ENCODE measurements at regions not wholly inside any gene's neighbourhood (a gene's known extent, or its start where the extent isn't known, plus 50 kb on each side); places are given as distances from the start of the nearest gene placed in this dataset.

- TF ChIP-seq, protein P1, sequence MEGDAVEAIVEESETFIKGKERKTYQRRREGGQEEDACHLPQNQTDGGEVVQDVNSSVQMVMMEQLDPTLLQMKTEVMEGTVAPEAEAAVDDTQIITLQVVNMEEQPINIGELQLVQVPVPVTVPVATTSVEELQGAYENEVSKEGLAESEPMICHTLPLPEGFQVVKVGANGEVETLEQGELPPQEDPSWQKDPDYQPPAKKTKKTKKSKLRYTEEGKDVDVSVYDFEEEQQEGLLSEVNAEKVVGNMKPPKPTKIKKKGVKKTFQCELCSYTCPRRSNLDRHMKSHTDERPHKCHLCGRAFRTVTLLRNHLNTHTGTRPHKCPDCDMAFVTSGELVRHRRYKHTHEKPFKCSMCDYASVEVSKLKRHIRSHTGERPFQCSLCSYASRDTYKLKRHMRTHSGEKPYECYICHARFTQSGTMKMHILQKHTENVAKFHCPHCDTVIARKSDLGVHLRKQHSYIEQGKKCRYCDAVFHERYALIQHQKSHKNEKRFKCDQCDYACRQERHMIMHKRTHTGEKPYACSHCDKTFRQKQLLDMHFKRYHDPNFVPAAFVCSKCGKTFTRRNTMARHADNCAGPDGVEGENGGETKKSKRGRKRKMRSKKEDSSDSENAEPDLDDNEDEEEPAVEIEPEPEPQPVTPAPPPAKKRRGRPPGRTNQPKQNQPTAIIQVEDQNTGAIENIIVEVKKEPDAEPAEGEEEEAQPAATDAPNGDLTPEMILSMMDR (IDR thresholded peaks at IDR 0.05): no peak
- no peak for TF ChIP-seq POLR2A (IDR thresholded peaks at IDR 0.05)
- TF ChIP-seq EP300 (IDR thresholded peaks at IDR 0.05): no peak
- H3K4me1 ChIP-seq (ENCODE audit: insufficient read depth): no peaks in the 10 kb centered on the region
- no peaks in the 10 kb centered on the region for H3K27me3 ChIP-seq
- WGBS, 3 donors: 46 to 86% (median 61%) methylated on average over 1 of the region's 1 CpG
- no peak overlapping the region for H3K27ac ChIP-seq
- intact Hi-C loops (cut with DNase I): no loop called here
- no peaks in the 10 kb centered on the region for H3K9me3 ChIP-seq
- no peak for DNase-seq
- no peaks in the 10 kb centered on the region for H3K36me3 ChIP-seq
- H3K4me3 ChIP-seq: no peak overlapping the region
These were observed 207.6 kb downstream of the ZNF462 start for GRCh38 chr9:107070586-107070985.

- H3K4me3 ChIP-seq: no peak overlapping the region
- DNase-seq: no peak
- H3K9me3 ChIP-seq: no peaks in the 10 kb centered on the region
- WGBS, 3 donors: 34 to 55% (median 43%) methylated on average over 1 of the region's 1 CpG
- H3K27ac ChIP-seq: no peak overlapping the region
- no peaks in the 10 kb centered on the region for H3K27me3 ChIP-seq
- TF ChIP-seq, protein P1 (IDR thresholded peaks at IDR 0.05): no peak
- no peak for TF ChIP-seq POLR2A (IDR thresholded peaks at IDR 0.05)
- no peaks in the 10 kb centered on the region for H3K4me1 ChIP-seq (ENCODE audit: insufficient read depth)
- intact Hi-C loops (cut with DNase I): no loop called here
- no peaks in the 10 kb centered on the region for H3K36me3 ChIP-seq
These were observed 205.0 kb upstream of the RAD23B start for GRCh38 chr9:107078061-107078460.

DNA sequence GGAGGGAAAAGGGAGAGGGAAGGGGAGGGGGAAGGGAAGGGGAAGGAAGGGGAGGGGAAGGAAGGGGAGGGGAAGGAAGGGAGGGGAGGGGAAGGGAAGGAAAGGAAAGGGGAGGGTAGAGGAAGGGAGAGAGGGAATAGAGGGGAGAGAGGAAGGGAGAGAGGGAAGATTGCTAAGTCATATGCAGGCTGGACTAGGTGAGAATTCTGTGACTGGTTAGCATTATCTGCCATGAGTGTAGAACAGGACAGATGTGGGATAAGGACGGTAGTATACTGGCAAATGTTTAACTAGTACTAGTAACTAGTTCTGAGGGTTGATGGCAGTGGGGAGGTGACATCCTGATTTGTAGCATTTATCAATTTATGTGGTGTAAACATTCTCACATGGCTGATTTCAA lies 203.5 kb upstream of the RAD23B start:
- H3K36me3 ChIP-seq: no peaks in the 10 kb centered on the region
- intact Hi-C loops (cut with DNase I): no loop called here
- H3K9me3 ChIP-seq: no peaks in the 10 kb centered on the region
- WGBS, 3 donors: 66 to 84% (median 73%) methylated on average over 1 of the region's 1 CpG
- H3K4me3 ChIP-seq: no peak overlapping the region
- no peak for TF ChIP-seq EP300 (IDR thresholded peaks at IDR 0.05)
- TF ChIP-seq, protein P1 (IDR thresholded peaks at IDR 0.05): no peak
- no peak for TF ChIP-seq POLR2A (IDR thresholded peaks at IDR 0.05)
- no peaks in the 10 kb centered on the region for H3K27me3 ChIP-seq
- no peak for DNase-seq
- H3K27ac ChIP-seq: no peak overlapping the region
- H3K4me1 ChIP-seq (ENCODE audit: insufficient read depth): no peaks in the 10 kb centered on the region

DNA sequence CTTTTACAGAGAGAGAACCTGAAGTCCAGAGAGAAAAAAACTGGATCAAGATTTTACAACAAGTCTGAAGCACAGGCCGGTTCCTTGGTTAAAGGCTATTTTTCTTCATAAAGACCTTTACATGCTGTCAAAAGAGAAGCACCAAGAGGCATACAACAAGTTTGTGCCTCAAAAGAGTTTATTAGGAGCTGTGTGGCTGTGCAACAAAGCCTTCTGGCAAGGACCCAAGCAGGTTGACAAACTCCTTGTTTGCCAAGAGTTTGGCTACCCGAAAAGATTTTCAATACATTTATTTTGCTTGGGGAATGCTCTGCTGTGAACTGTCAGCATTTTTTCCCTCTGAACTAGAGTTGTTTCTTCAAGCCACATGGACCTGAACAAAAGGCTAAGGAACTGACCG lies 202.9 kb upstream of the RAD23B start:
- Histone ChIP-seq H3K9me3 (no peaks in the 10 kb centered on the region), H3K27me3 (no peaks in the 10 kb centered on the region), H3K27ac (no peak overlapping the region), H3K4me1 (ENCODE audit: insufficient read depth) (no peaks in the 10 kb centered on the region), H3K36me3 (no peaks in the 10 kb centered on the region), H3K4me3 (no peak overlapping the region)
- WGBS, 3 donors: 47 to 67% (median 53%) methylated on average over 3 of the region's 3 CpGs
- DNase-seq: no peak
- TF ChIP-seq, protein P1 (IDR thresholded peaks at IDR 0.05): no peak
- TF ChIP-seq POLR2A (IDR thresholded peaks at IDR 0.05) (no peak), EP300 (IDR thresholded peaks at IDR 0.05) (no peak)
- intact Hi-C loops (cut with DNase I): no loop called here

DNA sequence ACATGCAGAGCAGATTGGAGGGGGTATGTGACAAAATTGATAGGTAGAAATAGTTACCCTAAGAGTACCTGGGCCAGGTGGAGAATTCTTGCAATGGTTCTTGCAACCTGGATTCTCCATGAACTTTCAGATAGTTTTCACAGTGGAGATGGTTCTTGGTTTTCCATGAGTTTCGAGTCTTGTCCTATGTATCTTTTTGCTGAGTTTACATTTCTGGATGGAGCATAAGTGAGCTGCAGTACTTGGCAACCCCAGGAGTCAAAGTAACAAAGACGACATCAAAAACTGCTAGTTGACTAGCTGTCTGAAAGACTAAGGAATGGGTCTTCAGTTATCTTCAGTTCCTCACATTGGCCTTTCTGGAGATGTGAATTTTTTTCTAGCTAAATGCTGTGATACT lies 196.6 kb upstream of the RAD23B start:
- intact Hi-C loops (cut with DNase I): no loop called here
- Histone ChIP-seq H3K27ac (no peak overlapping the region), H3K9me3 (no peaks in the 10 kb centered on the region), H3K27me3 (no peaks in the 10 kb centered on the region), H3K36me3 (no peaks in the 10 kb centered on the region), H3K4me1 (ENCODE audit: insufficient read depth) (no peaks in the 10 kb centered on the region), H3K4me3 (no peak overlapping the region)
- TF ChIP-seq, protein P1 (IDR thresholded peaks at IDR 0.05): no peak
- TF ChIP-seq EP300 (IDR thresholded peaks at IDR 0.05) (no peak), POLR2A (IDR thresholded peaks at IDR 0.05) (no peak)
- 40 to 65% (median 63%) methylated on average over 2 of the region's 2 CpGs for WGBS, 3 donors
- no peak for DNase-seq
